H9 (cell line): ENCODE measurements at regions not wholly inside any gene's neighbourhood (a gene's known extent, or its start where the extent isn't known, plus 50 kb on each side); places are given as distances from the start of the nearest gene placed in this dataset.

Experiments
- DNase-seq: peaks from one replicate; pipeline ENCODE4 v3.0.0-alpha.2; 2017
- H2AFZ ChIP-seq: one replicate; pipeline ENCODE4 v1.6.1; 2013; ENCODE audit warnings: mild to moderate bottlenecking, low read length, control low read depth, moderate library complexity
- H2AK5ac ChIP-seq: 2 replicates; pipeline ENCODE4 v1.6.1; 2013; ENCODE audit warnings: low read length, control low read depth, mixed read lengths; ENCODE audit not compliant: insufficient read length
- H2BK120ac ChIP-seq: one replicate; pipeline ENCODE4 v1.6.1; 2013; ENCODE audit warnings: low read depth, mild to moderate bottlenecking, low read length, control low read depth, inconsistent platforms; ENCODE audit not compliant: poor library complexity, severe bottlenecking
- H2BK12ac ChIP-seq: 2 replicates; pipeline ENCODE4 v1.6.1; 2013; ENCODE audit warnings: low read length, control low read depth, mixed read lengths, low read depth; ENCODE audit not compliant: insufficient read length
- H2BK15ac ChIP-seq: 2 replicates; pipeline ENCODE4 v1.6.1; 2013; ENCODE audit warnings: low read depth, low read length, control low read depth
- H2BK20ac ChIP-seq: one replicate; pipeline ENCODE4 v1.6.1; 2013; ENCODE audit warnings: low read depth, mild to moderate bottlenecking, low read length, control low read depth, inconsistent platforms; ENCODE audit not compliant: poor library complexity, severe bottlenecking
- H2BK5ac ChIP-seq: 2 replicates; pipeline ENCODE4 v1.6.1; 2013; ENCODE audit warnings: low read length, control low read depth, mixed read lengths; ENCODE audit not compliant: insufficient read length
- H3K14ac ChIP-seq: 2 replicates; pipeline ENCODE4 v1.6.1; 2013; ENCODE audit warnings: low read length, control low read depth; ENCODE audit not compliant: insufficient read depth
- H3K18ac ChIP-seq: 2 replicates; pipeline ENCODE4 v1.6.1; 2013; ENCODE audit warnings: low read depth, mild to moderate bottlenecking, mixed read lengths, low read length, control low read depth; ENCODE audit not compliant: insufficient read length
- H3K23ac ChIP-seq: 2 replicates; pipeline ENCODE4 v1.6.1; 2013; ENCODE audit warnings: low read length, control low read depth, mixed read lengths, low read depth; ENCODE audit not compliant: insufficient read length
- H3K23me2 ChIP-seq: 2 replicates; pipeline ENCODE4 v1.6.1; 2013; ENCODE audit warnings: low read depth, mild to moderate bottlenecking, mixed read lengths, low read length, control low read depth; ENCODE audit not compliant: insufficient read length, poor library complexity, severe bottlenecking
- H3K27ac ChIP-seq: 2 replicates; pipeline ENCODE4 v1.5.1; 2013; ENCODE audit warnings: low read length, control low read depth, mixed read lengths, low read depth; ENCODE audit not compliant: insufficient read length
- H3K27me3 ChIP-seq: 2 replicates; pipeline ENCODE4 v1.6.1; 2013; ENCODE audit warnings: low read length, control low read depth, inconsistent platforms; ENCODE audit not compliant: insufficient read depth
- H3K4ac ChIP-seq: 2 replicates; pipeline ENCODE4 v1.6.1; 2013; ENCODE audit warnings: low read depth, mild to moderate bottlenecking, control low read depth, inconsistent platforms, low read length, moderate library complexity
- H3K4me1 ChIP-seq: 2 replicates; pipeline ENCODE4 v1.6.1; 2013; ENCODE audit warnings: low read length, control low read depth, inconsistent platforms; ENCODE audit not compliant: insufficient read depth
- H3K4me2 ChIP-seq: 2 replicates; pipeline ENCODE4 v1.6.1; 2013; ENCODE audit warnings: low read length, control low read depth, mixed read lengths; ENCODE audit not compliant: insufficient read length, insufficient read depth
- H3K56ac ChIP-seq: 2 replicates; pipeline ENCODE4 v1.6.1; 2013; ENCODE audit warnings: low read depth, mild to moderate bottlenecking, mixed read lengths, low read length, control low read depth; ENCODE audit not compliant: insufficient read length
- H3K79me1 ChIP-seq: 2 replicates; pipeline ENCODE4 v1.6.1; 2013; ENCODE audit warnings: low read depth, mild to moderate bottlenecking, moderate library complexity, low read length, control low read depth, inconsistent platforms; ENCODE audit not compliant: insufficient read depth, poor library complexity, severe bottlenecking
- H3K79me2 ChIP-seq: 2 replicates; pipeline ENCODE4 v1.6.1; 2013; ENCODE audit warnings: low read length, control low read depth, inconsistent platforms; ENCODE audit not compliant: insufficient read depth
- H3K9ac ChIP-seq: 2 replicates; pipeline ENCODE4 v1.6.1; 2013; ENCODE audit warnings: low read length, control low read depth, mixed read lengths; ENCODE audit not compliant: insufficient read length; ENCODE audit errors: extremely low read depth
- H3K9me3 ChIP-seq: one replicate; pipeline ENCODE4 v1.6.1; 2013; ENCODE audit warnings: low read depth, low read length, inconsistent platforms; ENCODE audit not compliant: control insufficient read depth
- H3T11ph ChIP-seq: one replicate; pipeline ENCODE4 v1.6.1; 2013; ENCODE audit warnings: mild to moderate bottlenecking, low read length, control low read depth, inconsistent platforms
- H4K20me1 ChIP-seq: one replicate; pipeline ENCODE4 v1.6.1; 2013; ENCODE audit not compliant: control insufficient read depth, insufficient read length, insufficient read depth
- H4K5ac ChIP-seq: 2 replicates; pipeline ENCODE4 v1.6.1; 2013; ENCODE audit warnings: low read depth, mild to moderate bottlenecking, mixed read lengths, low read length, control low read depth; ENCODE audit not compliant: insufficient read length
- H4K8ac ChIP-seq: replicated peaks from 2 replicates; pipeline ENCODE4 v1.6.1; 2013; ENCODE audit warnings: low read length, control low read depth, mixed read lengths, low read depth; ENCODE audit not compliant: insufficient read length
- H4K91ac ChIP-seq: 2 replicates; pipeline ENCODE4 v1.6.1; 2013; ENCODE audit warnings: low read depth, mild to moderate bottlenecking, moderate library complexity, mixed read lengths, low read length, control low read depth; ENCODE audit not compliant: insufficient read length
- H3K27ac Mint-ChIP-seq, 3 experiments: 2 replicates in 2 of 3; 3 replicates in 1 of 3; pipeline ENCODE4 v1.8.0; 2020 to 2021; ENCODE audit warnings: mixed read lengths in 3 of 3, mild to moderate bottlenecking in 1 of 3, moderate library complexity in 1 of 3
- H3K27me3 Mint-ChIP-seq: 2 replicates; pipeline ENCODE4 v1.8.0; 2021; ENCODE audit warnings: low read depth, mild to moderate bottlenecking, moderate library complexity, mixed read lengths
- H3K36me3 Mint-ChIP-seq, 3 experiments: 2 replicates in 2 of 3; 3 replicates in 1 of 3; pipeline ENCODE4 v1.8.0; 2020 to 2021; ENCODE audit warnings: low read depth in 3 of 3, mixed read lengths in 3 of 3; ENCODE audit not compliant: insufficient read depth in 1 of 3
- H3K4me1 Mint-ChIP-seq, 2 experiments: 2 replicates each; pipeline ENCODE4 v1.8.0; 2020; ENCODE audit warnings: mixed read lengths in 2 of 2
- H3K4me3 Mint-ChIP-seq, 2 experiments: 2 replicates in 1 of 2; 3 replicates in 1 of 2; pipeline ENCODE4 v1.8.0; 2020 to 2021; ENCODE audit warnings: mild to moderate bottlenecking in 2 of 2, mixed read lengths in 2 of 2, moderate library complexity in 1 of 2
- H3K9me3 Mint-ChIP-seq, 2 experiments: 2 replicates in 1 of 2; 3 replicates in 1 of 2; pipeline ENCODE4 v1.8.0; 2020; ENCODE audit warnings: mild to moderate bottlenecking in 2 of 2, mixed read lengths in 2 of 2, moderate library complexity in 1 of 2
- WGBS: extraction: QIAGEN DNeasy Blood & Tissue Kit; methylation state at CpG from one replicate; pipeline ENCODE4 v1.1.7; 2013; ENCODE audit warnings: missing lambda C conversion rate, low lambda C conversion rate, mixed read lengths; ENCODE audit not compliant: insufficient read length; ENCODE audit errors: extremely low coverage; 5-methylcytosine and 5-hydroxymethylcytosine counted together
- TF ChIP-seq, protein P1 (sequence below): fragments of 200-600 bp; sonication (generic); conservative IDR thresholded peaks from 3 replicates; pipeline ENCODE4 v1.8.0; 2021; ENCODE audit warnings: antibody characterized with exemption, mild to moderate bottlenecking

DNA sequence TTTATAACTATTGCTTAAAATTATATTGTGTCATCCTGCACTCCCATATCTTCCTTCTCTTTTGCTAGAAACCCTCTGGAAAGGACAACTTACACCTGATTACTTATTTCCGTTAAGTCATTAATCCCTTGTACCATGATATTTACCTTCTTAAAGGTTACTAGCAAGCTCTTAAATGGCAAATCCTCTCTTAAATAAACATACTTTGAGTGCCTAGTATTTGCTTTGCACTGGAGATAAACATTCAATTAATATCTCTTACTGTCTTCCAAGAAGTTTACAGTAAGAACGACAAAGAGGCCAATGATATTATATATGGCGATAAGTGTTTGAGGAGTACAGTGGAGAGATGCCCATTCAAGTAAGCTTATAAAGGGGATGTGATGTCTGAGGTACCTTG lies 278.3 kb downstream of the HGF start:
- Histone ChIP-seq H3K56ac (no peak overlapping the region), H4K20me1 (no peaks in the 10 kb centered on the region), H3K79me1 (no peaks in the 10 kb centered on the region), H2AFZ (no peak overlapping the region), H3K27me3 (no peaks in the 10 kb centered on the region), H3K79me2 (no peaks in the 10 kb centered on the region), H3K4me2 (no peak overlapping the region), H4K91ac (no peak overlapping the region), H3K14ac (no peak overlapping the region), H3K4me1 (no peaks in the 10 kb centered on the region), H3T11ph (no peak overlapping the region), H4K5ac (no peak overlapping the region), H3K27ac (no peak overlapping the region), H4K8ac (no peak overlapping the region), H3K23ac (no peak overlapping the region), H3K23me2 (no peaks in the 10 kb centered on the region), H3K9ac (no peak overlapping the region), H3K18ac (no peak overlapping the region), H2BK120ac (no peak overlapping the region), H2BK20ac (no peak overlapping the region), H2BK5ac (no peak overlapping the region), H3K9me3 (no peaks in the 10 kb centered on the region), H2AK5ac (no peak overlapping the region), H3K4ac (no peak overlapping the region), H2BK15ac (no peak overlapping the region), H2BK12ac (no peak overlapping the region)
- H3K27ac Mint-ChIP-seq, result no peak overlapping the region
- H3K27me3 Mint-ChIP-seq, result no peaks in the 10 kb centered on the region
- H3K4me3 Mint-ChIP-seq, result no peak overlapping the region
- no CpG with 5 or more reads among the region's 3 CpGs for WGBS
- TF ChIP-seq, protein P1, sequence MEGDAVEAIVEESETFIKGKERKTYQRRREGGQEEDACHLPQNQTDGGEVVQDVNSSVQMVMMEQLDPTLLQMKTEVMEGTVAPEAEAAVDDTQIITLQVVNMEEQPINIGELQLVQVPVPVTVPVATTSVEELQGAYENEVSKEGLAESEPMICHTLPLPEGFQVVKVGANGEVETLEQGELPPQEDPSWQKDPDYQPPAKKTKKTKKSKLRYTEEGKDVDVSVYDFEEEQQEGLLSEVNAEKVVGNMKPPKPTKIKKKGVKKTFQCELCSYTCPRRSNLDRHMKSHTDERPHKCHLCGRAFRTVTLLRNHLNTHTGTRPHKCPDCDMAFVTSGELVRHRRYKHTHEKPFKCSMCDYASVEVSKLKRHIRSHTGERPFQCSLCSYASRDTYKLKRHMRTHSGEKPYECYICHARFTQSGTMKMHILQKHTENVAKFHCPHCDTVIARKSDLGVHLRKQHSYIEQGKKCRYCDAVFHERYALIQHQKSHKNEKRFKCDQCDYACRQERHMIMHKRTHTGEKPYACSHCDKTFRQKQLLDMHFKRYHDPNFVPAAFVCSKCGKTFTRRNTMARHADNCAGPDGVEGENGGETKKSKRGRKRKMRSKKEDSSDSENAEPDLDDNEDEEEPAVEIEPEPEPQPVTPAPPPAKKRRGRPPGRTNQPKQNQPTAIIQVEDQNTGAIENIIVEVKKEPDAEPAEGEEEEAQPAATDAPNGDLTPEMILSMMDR, result no peak
- 0 out of 5 replicates have a peak, but pooled peaks cover 0 to 2% of the 10 kb centered on the region in 2 experiments for H3K9me3 Mint-ChIP-seq
- peaks cover 0 to 4% (median 0%) of the 10 kb centered on the region in 3 experiments; a peak in 1 of 7 replicates for H3K36me3 Mint-ChIP-seq
- no peak for DNase-seq
- H3K4me1 Mint-ChIP-seq, result peaks cover 0 to 8% of the 10 kb centered on the region in 2 experiments; a peak in 2 of 4 replicates
